ENCODE measurements at regions not wholly inside any gene's neighbourhood (a gene's known extent, or its start where the extent isn't known, plus 50 kb on each side); places are given as distances from the start of the nearest gene placed in this dataset.
A peak's percentile ranks its signal among the peaks of the same experiment; 100 is the strongest.

- TF ChIP-seq ZNF138 (CRISPR knock-in tag; conservative IDR thresholded peaks at IDR 0.05) (no peak), ZSCAN18 (CRISPR knock-in tag; IDR thresholded peaks at IDR 0.05) (no peak), TCF7 (CRISPR knock-in tag; IDR thresholded peaks at IDR 0.05; ENCODE audit: low read depth) (no peak), FOXJ3 (CRISPR knock-in tag; IDR thresholded peaks at IDR 0.05; ENCODE audit: borderline replicate concordance) (no peak), GRHL2 (CRISPR knock-in tag; IDR thresholded peaks at IDR 0.05; ENCODE audit: insufficient replicate concordance, severe bottlenecking) (no peak), ZNF281 (CRISPR knock-in tag; IDR thresholded peaks at IDR 0.05) (no peak), ZNF263 (CRISPR knock-in tag; IDR thresholded peaks at IDR 0.05; ENCODE audit: low read depth) (no peak), EMX1 (CRISPR knock-in tag; IDR thresholded peaks at IDR 0.05) (no peak)
- Mint-ChIP-seq H3K4me1 (peaks cover 13% of the 10 kb centered on the region), H3K27me3 (ENCODE audit: low read depth) (no peaks in the 10 kb centered on the region; the same call in 1 of the 2 replicates), H3K36me3 (no peaks in the 10 kb centered on the region), H3K27ac (no peak overlapping the region), H3K9me3 (peaks cover 4% of the 10 kb centered on the region; the same call in 1 of the 2 replicates), H3K4me3 (no peak overlapping the region)
- ChIA-PET CTCF (interaction anchor here (2.2 kb wide), 1 partner anchor 46 kb away, joined by 16 read pairs; no protein-coding TSS in a partner anchor), POLR2A (no interaction called here)
- DNase-seq (ENCODE audit: low spot score) (no peak), ATAC-seq (peak; percentile 41; the same call in 1 of the 2 replicates)
Measured at GRCh38 chr12:47590771-47591360, 115.0 kb downstream of the RPAP3 start.

GRCh38 chr12:47586952-47587669, 118.7 kb downstream of the RPAP3 start:
- POLR2A ChIA-PET = no interaction called here
- CTCF ChIA-PET = no interaction called here
- H3K27ac Mint-ChIP-seq = no peak overlapping the region
- no peaks in the 10 kb centered on the region for H3K36me3 Mint-ChIP-seq
- no peaks in the 10 kb centered on the region; the same call in 1 of the 2 replicates for H3K27me3 Mint-ChIP-seq (ENCODE audit: low read depth)
- ATAC-seq = no peak
- H3K9me3 Mint-ChIP-seq = 0 out of 2 replicates have a peak, but pooled peaks cover 3% of the 10 kb centered on the region
- no peak overlapping the region for H3K4me3 Mint-ChIP-seq
- no peak for DNase-seq (ENCODE audit: low spot score)
- peaks cover 13% of the 10 kb centered on the region for H3K4me1 Mint-ChIP-seq
- TF ChIP-seq PRDM15 (CRISPR knock-in tag; IDR thresholded peaks at IDR 0.05) (no peak), ZNF532 (CRISPR knock-in tag; IDR thresholded peaks at IDR 0.05; ENCODE audit: borderline replicate concordance) (no peak), NR2C2 (CRISPR knock-in tag; IDR thresholded peaks at IDR 0.05) (no peak), ATF1 (CRISPR knock-in tag; IDR thresholded peaks at IDR 0.05) (no peak), AFF4 (CRISPR knock-in tag; IDR thresholded peaks at IDR 0.05; ENCODE audit: borderline replicate concordance) (no peak), USF1 (CRISPR knock-in tag; IDR thresholded peaks at IDR 0.05) (no peak), FOXK1 (CRISPR knock-in tag; IDR thresholded peaks at IDR 0.05) (no peak)

Measured in WTC11 (cell line).